Endothelial cell of umbilical vein (primary cell): ENCODE measurements at regions not wholly inside any gene's neighbourhood (a gene's known extent, or its start where the extent isn't known, plus 50 kb on each side); places are given as distances from the start of the nearest gene placed in this dataset.

Experiments
- BruUV-seq: library from RNA; stranded (reverse); fragments of 400-500 nt; replicated peaks from 2 replicates; lab custom pipeline; 2021; lab: Mats Ljungman, UMichigan
- CTCF ChIA-PET: fragments of 300-600, 350-600 bp; sonication (Branson Sonifier 250); formaldehyde crosslinking; loops from one replicate; lab custom pipeline; 2021; ENCODE audit warnings: antibody characterized with exemption, inconsistent platforms; lab: Charles Lee
- POLR2A ChIA-PET: fragments of 300-600, 350-600 bp; sonication (Branson Sonifier 250); formaldehyde crosslinking; loops from one replicate; lab custom pipeline; 2021; ENCODE audit warnings: antibody characterized with exemption, inconsistent platforms; lab: Charles Lee
- DNase-seq: peaks from one replicate; pipeline ENCODE4 v3.0.0-alpha.2; 2011; ENCODE audit warnings: low read depth, low spot score
- FAIRE-seq: peaks from 2 replicates; lab custom pipeline; 2011; peaks lifted over from hg19 to GRCh38; lab: Jason Lieb, UNC
- H2AFZ ChIP-seq: 2 replicates; pipeline ENCODE4 v1.6.0; 2012; ENCODE audit warnings: low read depth, low read length, control low read depth, inconsistent platforms
- H3K27ac ChIP-seq: 2 replicates; pipeline ENCODE4 v1.5.1; 2011; ENCODE audit warnings: low read depth, mild to moderate bottlenecking, control low read depth, low read length, moderate library complexity; ENCODE audit not compliant: insufficient read depth
- H3K27me3 ChIP-seq, 2 experiments: 2 replicates each; pipeline versions ENCODE4 v1.6.0 to v1.6.1; 2011; ENCODE audit warnings: low read length in 2 of 2, mixed read lengths in 1 of 2; ENCODE audit not compliant: control insufficient read depth in 2 of 2, insufficient read depth in 2 of 2
- H3K36me3 ChIP-seq, 2 experiments: 2 replicates in 1 of 2; 3 replicates in 1 of 2; pipeline ENCODE4 v1.5.1; 2011; ENCODE audit warnings: low read length in 2 of 2, mild to moderate bottlenecking in 1 of 2, moderate library complexity in 1 of 2; ENCODE audit not compliant: control insufficient read depth in 2 of 2, insufficient read depth in 2 of 2; ENCODE audit errors: extremely low read depth in 1 of 2
- H3K4me1 ChIP-seq: 3 replicates; pipeline ENCODE4 v1.5.1; 2011; ENCODE audit warnings: mild to moderate bottlenecking, low read length; ENCODE audit not compliant: control insufficient read depth, insufficient read depth; ENCODE audit errors: extremely low read depth
- H3K4me2 ChIP-seq: 2 replicates; pipeline ENCODE4 v1.6.1; 2011; ENCODE audit warnings: low read length, control low read depth, mixed read lengths; ENCODE audit not compliant: insufficient read depth
- H3K4me3 ChIP-seq, 3 experiments: fragments of 200-600 bp in 1 of 3; sonication (generic), shearing (Covaris generic) in 1 of 3; replicated peaks in 1 of 3; 2 replicates each; pipeline ENCODE4 v1.5.1; 2011 to 2016; ENCODE audit warnings: control low read depth in 3 of 3, low read length in 3 of 3, mild to moderate bottlenecking in 2 of 3, inconsistent platforms in 1 of 3, low read depth in 1 of 3, moderate library complexity in 1 of 3; ENCODE audit not compliant: insufficient read depth in 1 of 3
- H3K79me2 ChIP-seq: 2 replicates; pipeline ENCODE4 v1.6.0; 2012; ENCODE audit warnings: low read length, inconsistent platforms; ENCODE audit not compliant: control insufficient read depth, insufficient read depth
- H3K9ac ChIP-seq: replicated peaks from 2 replicates; pipeline ENCODE3; 2011; ENCODE audit warnings: low read length, control low read depth; ENCODE audit not compliant: insufficient read depth; ENCODE audit errors: extremely low read depth
- H3K9me1 ChIP-seq: replicated peaks from 3 replicates; pipeline ENCODE4 v1.6.0; 2011; ENCODE audit warnings: mild to moderate bottlenecking, low read length; ENCODE audit not compliant: control insufficient read depth, insufficient read depth; ENCODE audit errors: extremely low read depth
- H3K9me3 ChIP-seq: replicated peaks from 2 replicates; pipeline ENCODE4 v1.5.1; 2012; ENCODE audit warnings: low read length, inconsistent platforms; ENCODE audit not compliant: control insufficient read depth, insufficient read depth
- H4K20me1 ChIP-seq: replicated peaks from 2 replicates; pipeline ENCODE3; 2011; ENCODE audit warnings: mild to moderate bottlenecking, low read length; ENCODE audit not compliant: control insufficient read depth, insufficient read depth; ENCODE audit errors: extremely low read depth
- EZH2 ChIP-seq: IDR thresholded peaks from 2 replicates; pipeline ENCODE4 v1.6.1; 2012; ENCODE audit warnings: borderline replicate concordance, low read depth, mild to moderate bottlenecking, moderate library complexity, low read length, inconsistent platforms; ENCODE audit not compliant: severe bottlenecking
- FOS ChIP-seq: IDR thresholded peaks from 2 replicates; pipeline ENCODE4 v1.6.1; 2011; ENCODE audit warnings: mild to moderate bottlenecking, low read length, moderate library complexity, borderline replicate concordance; ENCODE audit not compliant: insufficient read depth
- GATA2 ChIP-seq: IDR thresholded peaks from 2 replicates; pipeline ENCODE4 v1.7.0; 2011; ENCODE audit warnings: low read depth, mild to moderate bottlenecking, moderate library complexity, mixed read lengths, low read length; ENCODE audit not compliant: insufficient read length, insufficient read depth
- JUN ChIP-seq: IDR thresholded peaks from 2 replicates; pipeline ENCODE4 v1.6.1; 2011; ENCODE audit warnings: borderline replicate concordance, low read depth; ENCODE audit not compliant: insufficient read length, insufficient read depth
- MAX ChIP-seq: IDR thresholded peaks from 2 replicates; pipeline ENCODE4 v1.6.1; 2011; ENCODE audit not compliant: insufficient read depth, insufficient read length
- MYC ChIP-seq: IDR thresholded peaks from one replicate; pipeline ENCODE4 v1.6.1; 2011; ENCODE audit warnings: mild to moderate bottlenecking, low read depth, low read length
- POLR2A ChIP-seq: IDR thresholded peaks from 2 replicates; pipeline ENCODE4 v1.6.1; 2012; ENCODE audit warnings: low read depth, mild to moderate bottlenecking, control low read depth, low read length
- POLR2AphosphoS5 ChIP-seq: IDR thresholded peaks from 2 replicates; pipeline ENCODE4 v1.6.1; 2012; ENCODE audit warnings: low read depth, mild to moderate bottlenecking, control low read depth, low read length, moderate library complexity; ENCODE audit not compliant: insufficient read depth
- dilution Hi-C: fragments of 300-500 bp; cut with MboI; formaldehyde crosslinking; loops from one replicate; pipeline ENCODE4 v1.15.0; 2019; ENCODE audit warnings: low sequenced_read_pairs; ENCODE audit not compliant: extremely low pct_ligation_motif_present
- intact Hi-C: fragments of 100-400 bp; cut with micrococcal nuclease; formaldehyde crosslinking; loops from one replicate; pipeline ENCODE4 v1.10.0; 2022
- TF ChIP-seq, protein P1 (sequence below), 2 donors: IDR thresholded peaks; 1 replicate in 1 of 2; 2 replicates in 1 of 2; pipeline ENCODE4 v1.5.1; 2011; ENCODE audit warnings: low read length in 2 of 2, mild to moderate bottlenecking in 2 of 2, moderate library complexity in 2 of 2, control low read depth in 1 of 2, inconsistent platforms in 1 of 2, low read depth in 1 of 2; ENCODE audit not compliant: insufficient read depth in 1 of 2; ENCODE audit errors: extremely low read depth in 1 of 2

DNA sequence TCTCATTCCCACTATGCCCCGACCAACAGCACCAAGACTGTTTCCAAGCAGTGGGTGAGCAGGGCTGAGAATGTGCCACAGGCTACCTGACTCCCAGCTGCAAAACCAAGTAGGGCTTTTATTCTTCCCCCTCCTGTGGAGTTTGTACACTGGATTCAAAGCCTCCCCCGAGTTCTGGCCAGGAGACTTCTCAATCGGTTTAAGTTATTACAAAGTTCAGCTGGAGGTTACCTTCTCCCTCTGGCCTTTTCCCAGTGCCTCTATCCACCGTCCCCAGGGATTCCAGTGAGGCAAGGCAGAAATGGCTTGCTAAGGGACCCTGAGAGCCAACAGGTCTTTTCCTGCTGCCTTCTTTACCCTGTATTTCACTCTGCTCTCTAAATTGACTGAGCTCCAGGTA lies 217.0 kb downstream of the ADGRG6 start:
- Histone ChIP-seq H4K20me1 (no peaks in the 10 kb centered on the region), H3K4me2 (no peak overlapping the region), H2AFZ (no peak overlapping the region), H3K27me3 (peaks cover 4 to 6% of the 10 kb centered on the region in 2 experiments), H3K4me1 (no peaks in the 10 kb centered on the region), H3K9me3 (no peaks in the 10 kb centered on the region), H3K79me2 (no peaks in the 10 kb centered on the region), H3K9ac (no peak overlapping the region), H3K4me3 (no peak overlapping the region), H3K36me3 (no peaks in the 10 kb centered on the region), H3K27ac (no peak overlapping the region), H3K9me1 (no peaks in the 10 kb centered on the region)
- FAIRE-seq (no peak), DNase-seq (no peak)
- CTCF ChIA-PET = no interaction called here
- BruUV-seq = no TSS peak
- POLR2A ChIA-PET = no interaction called here
- intact Hi-C loops = no loop called here
- dilution Hi-C loops = no loop called here
- TF ChIP-seq FOS (no peak), JUN (no peak), GATA2 (no peak), EZH2 (no peak)

DNA sequence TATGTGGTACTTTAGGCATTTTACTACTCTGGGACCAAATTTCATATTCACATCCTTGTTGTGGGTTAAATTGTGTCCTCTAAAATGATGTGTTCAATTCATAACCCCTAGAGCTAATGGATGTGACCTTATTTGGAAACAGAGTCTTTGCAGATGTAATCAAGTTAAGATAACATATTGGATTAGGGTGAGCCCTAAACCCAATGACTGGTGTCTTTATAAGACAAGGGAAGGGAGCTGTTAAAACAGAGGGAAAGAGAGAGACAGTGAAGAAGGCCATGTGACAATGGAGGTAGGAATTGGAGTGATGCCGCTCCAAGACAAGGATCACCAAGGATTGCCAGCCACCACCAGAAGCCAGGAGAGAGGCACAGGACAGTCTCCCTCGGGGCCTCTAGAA lies 220.0 kb downstream of the ADGRG6 start:
- Histone ChIP-seq H3K36me3 (no peaks in the 10 kb centered on the region), H3K9me3 (no peaks in the 10 kb centered on the region), H3K9me1 (no peaks in the 10 kb centered on the region), H3K27ac (no peak overlapping the region), H3K4me2 (no peak overlapping the region), H4K20me1 (no peaks in the 10 kb centered on the region), H3K9ac (no peak overlapping the region), H3K79me2 (no peaks in the 10 kb centered on the region), H2AFZ (no peak overlapping the region), H3K27me3 (peaks cover 8 to 12% of the 10 kb centered on the region in 2 experiments), H3K4me1 (no peaks in the 10 kb centered on the region), H3K4me3 (no peak overlapping the region)
- intact Hi-C loops = no loop called here
- DNase-seq (no peak), FAIRE-seq (no peak)
- CTCF ChIA-PET = interaction anchor here (1.8 kb wide), 1 partner anchor 47 kb away, joined by 6 read pairs; no protein-coding TSS in a partner anchor
- TF ChIP-seq POLR2A (no peak), GATA2 (no peak), MAX (no peak), FOS (no peak), JUN (no peak), EZH2 (no peak), MYC (no peak), POLR2AphosphoS5 (no peak)
- TF ChIP-seq, protein P1, sequence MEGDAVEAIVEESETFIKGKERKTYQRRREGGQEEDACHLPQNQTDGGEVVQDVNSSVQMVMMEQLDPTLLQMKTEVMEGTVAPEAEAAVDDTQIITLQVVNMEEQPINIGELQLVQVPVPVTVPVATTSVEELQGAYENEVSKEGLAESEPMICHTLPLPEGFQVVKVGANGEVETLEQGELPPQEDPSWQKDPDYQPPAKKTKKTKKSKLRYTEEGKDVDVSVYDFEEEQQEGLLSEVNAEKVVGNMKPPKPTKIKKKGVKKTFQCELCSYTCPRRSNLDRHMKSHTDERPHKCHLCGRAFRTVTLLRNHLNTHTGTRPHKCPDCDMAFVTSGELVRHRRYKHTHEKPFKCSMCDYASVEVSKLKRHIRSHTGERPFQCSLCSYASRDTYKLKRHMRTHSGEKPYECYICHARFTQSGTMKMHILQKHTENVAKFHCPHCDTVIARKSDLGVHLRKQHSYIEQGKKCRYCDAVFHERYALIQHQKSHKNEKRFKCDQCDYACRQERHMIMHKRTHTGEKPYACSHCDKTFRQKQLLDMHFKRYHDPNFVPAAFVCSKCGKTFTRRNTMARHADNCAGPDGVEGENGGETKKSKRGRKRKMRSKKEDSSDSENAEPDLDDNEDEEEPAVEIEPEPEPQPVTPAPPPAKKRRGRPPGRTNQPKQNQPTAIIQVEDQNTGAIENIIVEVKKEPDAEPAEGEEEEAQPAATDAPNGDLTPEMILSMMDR (IDR thresholded peaks at IDR 0.05; ENCODE audit: extremely low read depth in 1 of 2, insufficient read depth in 1 of 2, low read depth in 1 of 2, low read length in 2 of 2) = no peak
- no TSS peak for BruUV-seq
- dilution Hi-C loops = no loop called here
- POLR2A ChIA-PET = no interaction called here
